Esophagus squamous epithelium (tissue), 5 donors: ENCODE measurements at regions not wholly inside any gene's neighbourhood (a gene's known extent, or its start where the extent isn't known, plus 50 kb on each side); places are given as distances from the start of the nearest gene placed in this dataset.

Source experiments
- DNase-seq: peaks from one replicate; lab custom pipeline; 2025; lab: John Stamatoyannopoulos, UW
- H3K27ac ChIP-seq, 4 donors: fragments of 200-600 bp; sonication (generic); one replicate each; pipeline ENCODE4 v1.5.1; 2016 to 2019; ENCODE audit warnings: mild to moderate bottlenecking in 1 of 4
- H3K27me3 ChIP-seq, 4 donors: fragments of 200-600 bp; sonication (generic); 1 replicate in 3 of 4; 2 replicates in 1 of 4; pipeline versions ENCODE4 v1.5.1 to v1.6.0; 2017 to 2021; ENCODE audit warnings: antibody characterized with exemption in 1 of 4
- H3K36me3 ChIP-seq, 3 donors: fragments of 200-600 bp; sonication (generic); one replicate each; pipeline ENCODE4 v1.5.1; 2016 to 2019
- H3K4me1 ChIP-seq, 3 donors: fragments of 200-600 bp; sonication (generic); one replicate each; pipeline ENCODE4 v1.5.1; 2017 to 2019
- H3K4me3 ChIP-seq, 4 donors: fragments of 200-600 bp; sonication (generic); 1 replicate in 3 of 4; 2 replicates in 1 of 4; pipeline ENCODE4 v1.5.1; 2016 to 2019; ENCODE audit warnings: mild to moderate bottlenecking in 2 of 4, moderate library complexity in 1 of 4
- H3K9me3 ChIP-seq, 3 donors: fragments of 200-600 bp; sonication (generic); one replicate each; pipeline ENCODE4 v1.5.1; 2016 to 2019
- POLR2A ChIP-seq, 4 donors: fragments of 450-650 bp; IDR thresholded peaks; one replicate each; pipeline ENCODE4 v1.6.1; 2017; ENCODE audit warnings: antibody characterized with exemption in 4 of 4, mild to moderate bottlenecking in 4 of 4, moderate library complexity in 3 of 4
- WGBS, 2 donors: methylation state at CpG; one replicate each; pipeline ENCODE4 v1.1.5; 2018; 5-methylcytosine and 5-hydroxymethylcytosine counted together
- intact Hi-C: fragments of 100-400 bp; cut with DNase I; formaldehyde crosslinking; loops from one replicate; pipeline ENCODE4 v1.15.0; 2022
- TF ChIP-seq, protein P1 (sequence below), 6 experiments: fragments of 450-650 bp in 4 of 6; fragments of 200-600 bp in 2 of 6; sonication (generic) in 2 of 6; IDR thresholded peaks; one replicate each; pipeline ENCODE4 v1.5.1; 2016 to 2019; ENCODE audit warnings: antibody characterized with exemption in 6 of 6, mild to moderate bottlenecking in 4 of 6, moderate library complexity in 4 of 6
- donor health status: DM: yes; HTN: yes; CAD: no.

GRCh38 chr7:130901209-130901783 is 167.3 kb upstream of the KLF14 start:
- Histone ChIP-seq H3K27me3 (no peaks in the 10 kb centered on the region), H3K4me3 (peak overlapping the region in 1 of 4 donors; percentile 28), H3K9me3 (no peaks in the 10 kb centered on the region), H3K36me3 (peaks cover 0 to 34% (median 0%) of the 10 kb centered on the region in 3 donors), H3K27ac (peak overlapping the region; percentile 69 to 88 (median 81)), H3K4me1 (peaks cover 51 to 99% (median 90%) of the 10 kb centered on the region in 3 donors)
- WGBS, 2 donors, result 21 to 26% methylated on average over 16 to 17 of the region's 17 CpGs
- intact Hi-C loops, result no loop called here
- TF ChIP-seq, protein P1, sequence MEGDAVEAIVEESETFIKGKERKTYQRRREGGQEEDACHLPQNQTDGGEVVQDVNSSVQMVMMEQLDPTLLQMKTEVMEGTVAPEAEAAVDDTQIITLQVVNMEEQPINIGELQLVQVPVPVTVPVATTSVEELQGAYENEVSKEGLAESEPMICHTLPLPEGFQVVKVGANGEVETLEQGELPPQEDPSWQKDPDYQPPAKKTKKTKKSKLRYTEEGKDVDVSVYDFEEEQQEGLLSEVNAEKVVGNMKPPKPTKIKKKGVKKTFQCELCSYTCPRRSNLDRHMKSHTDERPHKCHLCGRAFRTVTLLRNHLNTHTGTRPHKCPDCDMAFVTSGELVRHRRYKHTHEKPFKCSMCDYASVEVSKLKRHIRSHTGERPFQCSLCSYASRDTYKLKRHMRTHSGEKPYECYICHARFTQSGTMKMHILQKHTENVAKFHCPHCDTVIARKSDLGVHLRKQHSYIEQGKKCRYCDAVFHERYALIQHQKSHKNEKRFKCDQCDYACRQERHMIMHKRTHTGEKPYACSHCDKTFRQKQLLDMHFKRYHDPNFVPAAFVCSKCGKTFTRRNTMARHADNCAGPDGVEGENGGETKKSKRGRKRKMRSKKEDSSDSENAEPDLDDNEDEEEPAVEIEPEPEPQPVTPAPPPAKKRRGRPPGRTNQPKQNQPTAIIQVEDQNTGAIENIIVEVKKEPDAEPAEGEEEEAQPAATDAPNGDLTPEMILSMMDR (IDR thresholded peaks at IDR 0.05), result no peak
- peak in 1 of 4 donors; percentile 49 for TF ChIP-seq POLR2A (IDR thresholded peaks at IDR 0.05)
- DNase-seq, result no peak

DNA sequence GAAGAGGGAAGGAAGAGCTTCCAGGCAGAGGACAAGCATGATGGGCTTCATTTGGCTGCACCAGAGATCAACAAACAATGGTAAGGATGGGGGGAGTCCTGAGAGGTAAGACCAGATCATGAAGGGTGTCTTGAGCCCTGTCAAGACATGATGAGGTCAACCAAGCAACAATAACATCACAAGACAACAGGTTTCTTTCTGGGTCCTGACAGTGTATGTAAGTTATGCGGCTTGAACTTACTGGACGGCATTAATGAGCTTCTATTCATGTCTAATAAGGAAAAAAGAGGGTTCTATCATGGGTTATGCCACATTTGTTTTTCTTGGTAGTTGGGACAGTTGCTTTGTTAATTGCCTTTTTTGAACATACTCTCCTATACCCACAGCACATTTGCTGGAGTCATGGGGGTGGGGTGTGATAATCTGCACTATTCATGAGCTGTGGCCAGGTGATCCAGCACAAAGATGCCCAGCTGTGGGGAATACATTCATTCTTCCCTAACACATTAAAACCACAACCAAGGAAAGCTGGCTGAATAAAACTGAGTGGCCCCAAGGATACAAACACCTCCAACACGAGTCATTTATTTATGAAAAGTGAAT is 168.8 kb upstream of the KLF14 start:
- 65 to 68% methylated on average over 3 of the region's 3 CpGs for WGBS, 2 donors
- TF ChIP-seq, protein P1 (IDR thresholded peaks at IDR 0.05), result no peak
- no peak for TF ChIP-seq POLR2A (IDR thresholded peaks at IDR 0.05)

GRCh38 chr7:130903358-130903974 is 169.5 kb upstream of the KLF14 start:
- H3K4me3 ChIP-seq, result no peak overlapping the region
- H3K36me3 ChIP-seq, result peaks cover 0 to 24% (median 0%) of the 10 kb centered on the region in 3 donors
- H3K27me3 ChIP-seq, result no peaks in the 10 kb centered on the region
- DNase-seq, result no peak
- WGBS, 2 donors, result 36 to 37% methylated on average over 8 of the region's 8 CpGs
- TF ChIP-seq POLR2A (IDR thresholded peaks at IDR 0.05), result no peak
- TF ChIP-seq, protein P1 (IDR thresholded peaks at IDR 0.05), result no peak
- H3K4me1 ChIP-seq, result peaks cover 35 to 83% (median 69%) of the 10 kb centered on the region in 3 donors
- intact Hi-C loops, result no loop called here
- peak overlapping the region; percentile 69 to 88 (median 81) for H3K27ac ChIP-seq
- no peaks in the 10 kb centered on the region for H3K9me3 ChIP-seq

More for the DNA sequence above, 168.8 kb upstream of the KLF14 start:
- Histone ChIP-seq H3K4me3 (no peak overlapping the region), H3K27ac (peak overlapping the region; percentile 69 to 88 (median 81)), H3K4me1 (peaks cover 39 to 88% (median 75%) of the 10 kb centered on the region in 3 donors), H3K27me3 (no peaks in the 10 kb centered on the region), H3K9me3 (no peaks in the 10 kb centered on the region), H3K36me3 (peaks cover 0 to 30% (median 0%) of the 10 kb centered on the region in 3 donors)
- DNase-seq, result no peak
- intact Hi-C loops, result no loop called here

DNA sequence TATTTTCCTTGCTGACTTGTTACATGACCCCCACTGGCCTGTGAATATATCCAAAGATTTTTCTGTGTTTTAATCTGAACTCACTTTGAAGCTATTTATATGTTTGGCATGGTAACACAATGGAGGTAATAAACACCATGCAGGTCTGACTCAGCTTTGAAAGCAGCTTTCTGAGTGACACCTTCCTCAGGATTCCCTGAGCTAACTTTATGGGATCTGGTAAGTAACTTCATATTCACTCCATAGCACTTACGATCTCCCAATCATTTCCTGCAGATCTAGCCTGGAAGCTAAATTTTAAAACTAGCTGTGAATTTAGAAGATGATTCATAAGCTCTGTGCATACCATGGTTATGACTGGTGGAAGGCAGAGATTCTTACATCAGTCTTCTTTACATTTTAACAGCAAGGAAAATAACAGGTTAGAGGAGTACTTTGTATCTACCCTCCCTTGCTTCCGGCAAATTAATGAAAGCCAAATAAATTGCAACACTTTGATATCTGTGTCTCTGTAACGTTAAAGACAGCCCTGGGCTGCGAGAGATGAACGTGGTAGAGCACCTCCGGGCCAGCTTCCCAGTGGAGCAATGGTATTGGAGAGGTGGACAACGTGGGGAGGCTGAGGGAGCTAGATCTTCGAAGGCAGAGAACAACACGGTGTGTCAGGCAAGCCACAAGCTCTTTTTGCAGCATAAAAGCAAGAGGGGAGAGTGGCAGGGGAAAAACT is 170.2 kb upstream of the KLF14 start:
- H3K4me1 ChIP-seq, result peaks cover 32 to 83% (median 63%) of the 10 kb centered on the region in 3 donors
- intact Hi-C loops, result no loop called here

More for the DNA sequence above, 170.2 kb upstream of the KLF14 start:
- peaks cover 0 to 18% (median 0%) of the 10 kb centered on the region in 3 donors for H3K36me3 ChIP-seq
- H3K9me3 ChIP-seq, result no peaks in the 10 kb centered on the region
- TF ChIP-seq, protein P1 (IDR thresholded peaks at IDR 0.05), result no peak
- TF ChIP-seq POLR2A (IDR thresholded peaks at IDR 0.05), result peak in 1 of 4 donors; percentile 26
- 27 to 42% methylated on average over 9 of the region's 9 CpGs for WGBS, 2 donors
- H3K27me3 ChIP-seq, result no peaks in the 10 kb centered on the region
- no peak for DNase-seq
- H3K4me3 ChIP-seq, result no peak overlapping the region
- peak overlapping the region; percentile 69 to 88 (median 81) for H3K27ac ChIP-seq
